ENCODE measurements at regions not wholly inside any gene's neighbourhood (a gene's known extent, or its start where the extent isn't known, plus 50 kb on each side); places are given as distances from the start of the nearest gene placed in this dataset.

- H3K4me3 ChIP-seq (ENCODE audit: low read depth, low read length) = no peak overlapping the region
- no peak overlapping the region for H3K4me3 Mint-ChIP-seq (ENCODE audit: unreplicated experiment)
- no peaks in the 10 kb centered on the region for H3K9me3 ChIP-seq
- no peaks in the 10 kb centered on the region for H3K36me3 Mint-ChIP-seq (ENCODE audit: insufficient read depth, unreplicated experiment)
- H3K4me1 ChIP-seq = no peaks in the 10 kb centered on the region
- POLR2A ChIA-PET = no interaction called here
- BruUV-seq (replicated peaks) = no TSS peak
- no peak overlapping the region for H3K27ac Mint-ChIP-seq (ENCODE audit: unreplicated experiment)
- H3K27me3 Mint-ChIP-seq (ENCODE audit: insufficient read depth, unreplicated experiment) = peaks cover 2% of the 10 kb centered on the region
- H3K4me1 Mint-ChIP-seq (ENCODE audit: low read depth, unreplicated experiment) = peaks cover 8% of the 10 kb centered on the region
- TF ChIP-seq CTCF (IDR thresholded peaks at IDR 0.05; ENCODE audit: insufficient read depth in 1 of 2, low read depth in 1 of 2, low read length in 1 of 2, severe bottlenecking in 1 of 2, unreplicated experiment in 1 of 2) = no peak
- CTCF ChIA-PET = no interaction called here
- H3K27me3 ChIP-seq (replicated peaks; ENCODE audit: control insufficient read depth, insufficient read depth, low read length) = no peaks in the 10 kb centered on the region
- no peak for DNase-seq
- no peaks in the 10 kb centered on the region for H3K9me3 Mint-ChIP-seq (ENCODE audit: unreplicated experiment)
- H3K36me3 ChIP-seq (ENCODE audit: control insufficient read depth, insufficient read depth, low read length) = no peaks in the 10 kb centered on the region
- intact Hi-C loops (cut with micrococcal nuclease; ENCODE audit: unreplicated experiment) = no loop called here
These were observed 208.6 kb upstream of the RGMB start for GRCh38 chr5:98564836-98565235.

GRCh38 chr5:98568336-98568735 lies 205.1 kb upstream of the RGMB start:
- Mint-ChIP-seq H3K4me3 (ENCODE audit: unreplicated experiment) (no peak overlapping the region), H3K4me1 (ENCODE audit: low read depth, unreplicated experiment) (peaks cover 6% of the 10 kb centered on the region), H3K9me3 (ENCODE audit: unreplicated experiment) (no peaks in the 10 kb centered on the region), H3K27ac (ENCODE audit: unreplicated experiment) (no peak overlapping the region), H3K27me3 (ENCODE audit: insufficient read depth, unreplicated experiment) (peaks cover 2% of the 10 kb centered on the region), H3K36me3 (ENCODE audit: insufficient read depth, unreplicated experiment) (no peaks in the 10 kb centered on the region)
- intact Hi-C loops (cut with micrococcal nuclease; ENCODE audit: unreplicated experiment) = no loop called here
- Histone ChIP-seq H3K4me1 (no peaks in the 10 kb centered on the region), H3K36me3 (ENCODE audit: control insufficient read depth, insufficient read depth, low read length) (no peaks in the 10 kb centered on the region), H3K27me3 (replicated peaks; ENCODE audit: control insufficient read depth, insufficient read depth, low read length) (no peaks in the 10 kb centered on the region), H3K9me3 (no peaks in the 10 kb centered on the region), H3K4me3 (ENCODE audit: low read depth, low read length) (no peak overlapping the region)
- POLR2A ChIA-PET = no interaction called here
- BruUV-seq (replicated peaks) = no TSS peak
- DNase-seq = no peak
- CTCF ChIA-PET = no interaction called here
- no peak for TF ChIP-seq CTCF (IDR thresholded peaks at IDR 0.05; ENCODE audit: insufficient read depth in 1 of 2, low read depth in 1 of 2, low read length in 1 of 2, severe bottlenecking in 1 of 2, unreplicated experiment in 1 of 2)

GRCh38 chr5:98569288-98569687 lies 204.2 kb upstream of the RGMB start:
- H3K4me1 ChIP-seq = no peaks in the 10 kb centered on the region
- H3K27me3 ChIP-seq (replicated peaks; ENCODE audit: control insufficient read depth, insufficient read depth, low read length) = no peaks in the 10 kb centered on the region
- TF ChIP-seq CTCF (IDR thresholded peaks at IDR 0.05; ENCODE audit: insufficient read depth in 1 of 2, low read depth in 1 of 2, low read length in 1 of 2, severe bottlenecking in 1 of 2, unreplicated experiment in 1 of 2) = no peak
- no peaks in the 10 kb centered on the region for H3K36me3 Mint-ChIP-seq (ENCODE audit: insufficient read depth, unreplicated experiment)
- H3K4me3 ChIP-seq (ENCODE audit: low read depth, low read length) = no peak overlapping the region
- no peak overlapping the region for H3K27ac Mint-ChIP-seq (ENCODE audit: unreplicated experiment)
- H3K27me3 Mint-ChIP-seq (ENCODE audit: insufficient read depth, unreplicated experiment) = no peaks in the 10 kb centered on the region
- POLR2A ChIA-PET = no interaction called here
- BruUV-seq (replicated peaks) = no TSS peak
- no peaks in the 10 kb centered on the region for H3K9me3 ChIP-seq
- CTCF ChIA-PET = no interaction called here
- no peak overlapping the region for H3K4me3 Mint-ChIP-seq (ENCODE audit: unreplicated experiment)
- no peaks in the 10 kb centered on the region for H3K4me1 Mint-ChIP-seq (ENCODE audit: low read depth, unreplicated experiment)
- DNase-seq = no peak
- no peaks in the 10 kb centered on the region for H3K9me3 Mint-ChIP-seq (ENCODE audit: unreplicated experiment)
- H3K36me3 ChIP-seq (ENCODE audit: control insufficient read depth, insufficient read depth, low read length) = no peaks in the 10 kb centered on the region
- intact Hi-C loops (cut with micrococcal nuclease; ENCODE audit: unreplicated experiment) = no loop called here
